ENCODE measurements at regions not wholly inside any gene's neighbourhood (a gene's known extent, or its start where the extent isn't known, plus 50 kb on each side); places are given as distances from the start of the nearest gene placed in this dataset.

DNA sequence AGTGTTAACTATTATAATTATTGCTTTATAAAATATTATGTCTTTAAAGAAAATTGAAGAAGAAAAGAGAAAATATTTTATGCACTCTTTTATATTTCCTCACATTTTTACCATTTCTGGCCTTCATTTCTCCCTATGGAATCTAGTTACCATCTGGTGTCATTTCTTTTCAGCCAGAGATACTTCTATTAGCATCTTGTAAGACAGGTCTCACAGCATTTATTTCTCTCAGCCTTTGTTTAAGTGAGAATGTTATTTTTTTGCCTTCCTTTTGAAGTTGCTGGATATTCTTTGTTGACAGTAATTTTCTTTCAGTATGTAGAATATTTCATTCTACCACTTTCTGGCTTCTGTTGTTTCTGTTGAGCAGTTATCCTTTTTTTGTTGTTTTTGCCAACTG, 652.1 kb upstream of the CITED2 start:
- TF ChIP-seq EZH2 (IDR thresholded peaks at IDR 0.05; ENCODE audit: borderline replicate concordance, low read depth, low read length, poor library complexity, severe bottlenecking) (no peak), CTCF (conservative IDR thresholded peaks at IDR 0.05; ENCODE audit: low read depth, low read length) (no peak)
- Histone ChIP-seq H3K4me3 (ENCODE audit: low read depth, low read length, poor library complexity, severe bottlenecking) (no peak overlapping the region), H3K9me3 (ENCODE audit: low read depth, low read length, poor library complexity, severe bottlenecking) (no peaks in the 10 kb centered on the region), H3K27ac (ENCODE audit: low read depth, low read length, poor library complexity, severe bottlenecking) (no peak overlapping the region), H3K27me3 (replicated peaks; ENCODE audit: insufficient read depth, low read depth, low read length, poor library complexity) (no peaks in the 10 kb centered on the region), H3K36me3 (ENCODE audit: insufficient read depth, low read length, poor library complexity, severe bottlenecking) (no peaks in the 10 kb centered on the region), H3K4me1 (ENCODE audit: insufficient read depth, low read length, poor library complexity, severe bottlenecking) (no peaks in the 10 kb centered on the region)
- no peak for DNase-seq (ENCODE audit: low spot score)
- BruUV-seq (replicated peaks): no TSS peak
- CTCF ChIA-PET: no interaction called here
- intact Hi-C loops (cut with micrococcal nuclease; ENCODE audit: unreplicated experiment): no loop called here
- POLR2A ChIA-PET (ENCODE audit: low non-redundant PET): no interaction called here

GRCh38 chr6:140025171-140025570, 650.7 kb upstream of the CITED2 start:
- intact Hi-C loops (cut with micrococcal nuclease; ENCODE audit: unreplicated experiment): no loop called here
- no peak overlapping the region for H3K4me3 ChIP-seq (ENCODE audit: low read depth, low read length, poor library complexity, severe bottlenecking)
- no peaks in the 10 kb centered on the region for H3K27me3 ChIP-seq (replicated peaks; ENCODE audit: insufficient read depth, low read depth, low read length, poor library complexity)
- DNase-seq (ENCODE audit: low spot score): no peak
- H3K27ac ChIP-seq (ENCODE audit: low read depth, low read length, poor library complexity, severe bottlenecking): no peak overlapping the region
- ChIA-PET POLR2A (ENCODE audit: low non-redundant PET) (no interaction called here), CTCF (no interaction called here)
- BruUV-seq (replicated peaks): no TSS peak
- peaks cover 11% of the 10 kb centered on the region for H3K9me3 ChIP-seq (ENCODE audit: low read depth, low read length, poor library complexity, severe bottlenecking)
- TF ChIP-seq CTCF (conservative IDR thresholded peaks at IDR 0.05; ENCODE audit: low read depth, low read length) (no peak), EZH2 (IDR thresholded peaks at IDR 0.05; ENCODE audit: borderline replicate concordance, low read depth, low read length, poor library complexity, severe bottlenecking) (no peak)
- H3K36me3 ChIP-seq (ENCODE audit: insufficient read depth, low read length, poor library complexity, severe bottlenecking): no peaks in the 10 kb centered on the region
- no peaks in the 10 kb centered on the region for H3K4me1 ChIP-seq (ENCODE audit: insufficient read depth, low read length, poor library complexity, severe bottlenecking)

DNA sequence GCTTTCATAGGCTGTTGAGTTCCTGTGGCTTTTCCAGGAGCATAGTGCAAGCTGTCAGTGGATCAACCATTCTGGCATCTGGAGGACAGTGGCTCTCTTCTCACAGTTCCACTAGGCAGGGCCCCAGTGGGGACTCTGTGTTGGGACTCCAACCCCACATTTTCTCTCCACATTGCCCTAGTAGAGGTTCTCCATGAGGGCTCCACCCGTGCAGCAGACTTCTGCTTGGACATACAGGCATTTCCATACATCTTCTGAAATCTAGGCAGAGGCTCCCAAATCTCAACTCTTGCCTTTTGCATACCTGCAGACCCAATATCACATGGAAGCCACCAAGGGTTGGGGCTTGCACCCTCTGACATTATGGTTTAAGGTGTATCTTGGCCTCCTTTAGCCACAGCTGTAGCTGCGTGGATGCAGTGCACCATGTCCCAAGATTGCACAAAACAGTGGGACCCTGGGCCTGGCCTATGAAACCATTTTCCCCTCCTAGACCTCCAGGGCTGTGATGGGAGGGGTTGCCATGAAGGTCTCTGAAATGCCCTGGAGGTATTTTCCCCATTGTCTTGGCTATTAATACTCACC, 645.9 kb upstream of the CITED2 start:
- no peak for DNase-seq (ENCODE audit: low spot score)
- ChIA-PET POLR2A (ENCODE audit: low non-redundant PET) (no interaction called here), CTCF (no interaction called here)
- intact Hi-C loops (cut with micrococcal nuclease; ENCODE audit: unreplicated experiment): no loop called here
- Histone ChIP-seq H3K36me3 (ENCODE audit: insufficient read depth, low read length, poor library complexity, severe bottlenecking) (no peaks in the 10 kb centered on the region), H3K27me3 (replicated peaks; ENCODE audit: insufficient read depth, low read depth, low read length, poor library complexity) (no peaks in the 10 kb centered on the region), H3K9me3 (ENCODE audit: low read depth, low read length, poor library complexity, severe bottlenecking) (peaks cover 21% of the 10 kb centered on the region), H3K4me3 (ENCODE audit: low read depth, low read length, poor library complexity, severe bottlenecking) (no peak overlapping the region), H3K27ac (ENCODE audit: low read depth, low read length, poor library complexity, severe bottlenecking) (no peak overlapping the region), H3K4me1 (ENCODE audit: insufficient read depth, low read length, poor library complexity, severe bottlenecking) (no peaks in the 10 kb centered on the region)
- TF ChIP-seq CTCF (conservative IDR thresholded peaks at IDR 0.05; ENCODE audit: low read depth, low read length) (no peak), EZH2 (IDR thresholded peaks at IDR 0.05; ENCODE audit: borderline replicate concordance, low read depth, low read length, poor library complexity, severe bottlenecking) (no peak)
- no TSS peak for BruUV-seq (replicated peaks)

Measured in A673 (cell line).